Urothelium cell line (cell line): ENCODE measurements at regions not wholly inside any gene's neighbourhood (a gene's known extent, or its start where the extent isn't known, plus 50 kb on each side); places are given as distances from the start of the nearest gene placed in this dataset.
"Not testable (repeated sequence)": the region's sequence is repeated elsewhere in the genome, so short reads cannot be mapped to it uniquely, and the experiment has no call there.

ENCODE experiments used
- DNase-seq: peaks from one replicate; pipeline ENCODE4 v3.0.0; 2011; ENCODE audit warnings: low spot score, mixed read lengths
- FAIRE-seq: peaks from 2 replicates; lab custom pipeline; 2011; peaks lifted over from hg19 to GRCh38; lab: Jason Lieb, UNC

- FAIRE-seq = peak; percentile 5
- no peak for DNase-seq
Measured at GRCh38 chr11:81995889-81996288, 737.8 kb downstream of the FAM181B start.

GRCh38 chr11:81993755-81994154 is 739.9 kb downstream of the FAM181B start:
- DNase-seq (no peak), FAIRE-seq (no peak)

GRCh38 chr11:81990659-81991443 is 742.8 kb downstream of the FAM181B start:
- DNase-seq (no peak), FAIRE-seq (no peak)

- peak; percentile 13 for DNase-seq
- FAIRE-seq = no peak
Measured at GRCh38 chr11:81989093-81989492, 744.6 kb downstream of the FAM181B start.

- DNase-seq (no peak), FAIRE-seq (peak; percentile 48)
Measured at GRCh38 chr11:81987829-81988472, 745.7 kb downstream of the FAM181B start.

GRCh38 chr11:81986556-81987161 is 747.0 kb downstream of the FAM181B start:
- DNase-seq (no peak), FAIRE-seq (no peak)

- DNase-seq (no peak), FAIRE-seq (no peak)
Measured at GRCh38 chr11:81979448-81979847, 754.2 kb downstream of the FAM181B start.

- FAIRE-seq (no peak), DNase-seq (no peak)
Measured at GRCh38 chr11:81975261-81975900, 758.3 kb downstream of the FAM181B start.

- FAIRE-seq = no peak
- no peak for DNase-seq
Measured at GRCh38 chr11:81970886-81971285, 762.8 kb downstream of the FAM181B start.

GRCh38 chr11:81967242-81967641 is 766.4 kb downstream of the FAM181B start:
- FAIRE-seq = no peak
- no peak for DNase-seq

- DNase-seq (no peak), FAIRE-seq (no peak)
Measured at GRCh38 chr11:81966340-81966739, 767.3 kb downstream of the FAM181B start.

GRCh38 chr11:81963018-81963417 is 770.6 kb downstream of the FAM181B start:
- FAIRE-seq (no peak), DNase-seq (no peak)

GRCh38 chr11:81960443-81960842 is 773.2 kb downstream of the FAM181B start:
- DNase-seq (no peak), FAIRE-seq (no peak)

- no peak for DNase-seq
- FAIRE-seq = no peak
Measured at GRCh38 chr11:81959341-81959740, 774.3 kb downstream of the FAM181B start.

- DNase-seq, FAIRE-seq: not testable (repeated sequence)
Measured at GRCh38 chr11:81954301-81954700, 779.4 kb downstream of the FAM181B start.

- DNase-seq (no peak), FAIRE-seq (no peak)
Measured at GRCh38 chr11:81946831-81947230, 786.8 kb downstream of the FAM181B start.

- no peak for DNase-seq
- FAIRE-seq = no peak
Measured at GRCh38 chr11:81942646-81943045, 791.0 kb downstream of the FAM181B start.

GRCh38 chr11:81941998-81942397 is 791.7 kb downstream of the FAM181B start:
- no peak for FAIRE-seq
- DNase-seq = no peak

GRCh38 chr11:81932303-81932702 is 801.4 kb downstream of the FAM181B start:
- DNase-seq (no peak), FAIRE-seq (no peak)

GRCh38 chr11:81920205-81920604 is 813.5 kb downstream of the FAM181B start:
- DNase-seq = no peak
- no peak for FAIRE-seq

- no peak for FAIRE-seq
Measured at GRCh38 chr11:81916451-81916850, 817.2 kb downstream of the FAM181B start.

More at GRCh38 chr11:81916451-81916850, 817.2 kb downstream of the FAM181B start:
- DNase-seq = no peak
